Loucy (cell line): ENCODE measurements at regions not wholly inside any gene's neighbourhood (a gene's known extent, or its start where the extent isn't known, plus 50 kb on each side); places are given as distances from the start of the nearest gene placed in this dataset.

ENCODE experiments used
- CTCF ChIP-seq: fragments of 200-600 bp; sonication (generic); conservative IDR thresholded peaks from 2 replicates; pipeline ENCODE4 v1.5.1; 2014; ENCODE audit warnings: mild to moderate bottlenecking, antibody characterized with exemption, low read length
- EZH2phosphoT487 ChIP-seq: fragments of 200-600 bp; IDR thresholded peaks from 2 replicates; pipeline ENCODE4 v1.6.1; 2018; ENCODE audit warnings: antibody characterized with exemption, mild to moderate bottlenecking, moderate library complexity, borderline replicate concordance

GRCh38 chr2:52976143-52976949 is 791.3 kb upstream of the CHAC2 start:
- TF ChIP-seq CTCF = peak; percentile 46
- no peak for TF ChIP-seq EZH2phosphoT487
